Aorta (tissue), 5 donors: ENCODE measurements at regions not wholly inside any gene's neighbourhood (a gene's known extent, or its start where the extent isn't known, plus 50 kb on each side); places are given as distances from the start of the nearest gene placed in this dataset.

Experiments used
- ATAC-seq: fragments of 200-7000 bp; cut with Tn5 transposase; one replicate; pipeline ENCODE4 v1.9.1; 2022; ENCODE audit warnings: moderate library complexity; ENCODE audit not compliant: low FRiP score
- DNase-seq, 2 donors: peaks; one replicate each; pipeline ENCODE4 v3.0.0-alpha.2; 2020
- H3K27ac ChIP-seq, 2 donors: one replicate each; pipeline ENCODE4 v1.5.1; 2013; ENCODE audit warnings: low read length in 2 of 2, mild to moderate bottlenecking in 2 of 2, moderate library complexity in 2 of 2, control low read depth in 1 of 2, inconsistent platforms in 1 of 2, low read depth in 1 of 2
- H3K27me3 ChIP-seq, 2 donors: one replicate each; pipeline ENCODE4 v1.6.1; 2013; ENCODE audit warnings: control low read depth in 1 of 2, low read length in 1 of 2, mild to moderate bottlenecking in 1 of 2, moderate library complexity in 1 of 2; ENCODE audit not compliant: insufficient read depth in 2 of 2, control insufficient read depth in 1 of 2
- H3K36me3 ChIP-seq, 2 donors: one replicate each; pipeline ENCODE4 v1.6.1; 2013; ENCODE audit warnings: control low read depth in 1 of 2, low read length in 1 of 2, mild to moderate bottlenecking in 1 of 2; ENCODE audit not compliant: insufficient read depth in 2 of 2, control insufficient read depth in 1 of 2
- H3K4me1 ChIP-seq, 2 donors: one replicate each; pipeline ENCODE4 v1.6.1; 2013; ENCODE audit warnings: low read length in 2 of 2, control low read depth in 1 of 2, mild to moderate bottlenecking in 1 of 2, moderate library complexity in 1 of 2; ENCODE audit not compliant: insufficient read depth in 2 of 2, control insufficient read depth in 1 of 2
- H3K4me3 ChIP-seq, 2 donors: one replicate each; pipeline ENCODE4 v1.5.1; 2013; ENCODE audit warnings: low read length in 2 of 2, control low read depth in 1 of 2, mild to moderate bottlenecking in 1 of 2
- H3K9me3 ChIP-seq: one replicate; pipeline ENCODE4 v1.6.1; 2013; ENCODE audit warnings: mild to moderate bottlenecking, low read length; ENCODE audit not compliant: control insufficient read depth
- WGBS, 2 donors: extraction: QIAGEN DNeasy Blood & Tissue Kit; methylation state at CpG; one replicate each; pipeline ENCODE4 v1.1.7; 2013; 5-methylcytosine and 5-hydroxymethylcytosine counted together
- intact Hi-C, 2 donors: fragments of 100-400 bp; cut with DNase I; formaldehyde crosslinking; loops; one replicate each; pipeline versions ENCODE4 v1.14.2 to v1.15.0; 2022
- donor health status: healthy with polysubstance abuse.
- donor health status: Bipolar disorder and iron deficiency.
- donor health status: DM: no; HTN: no; CAD: no.
- donor health status: DM: no; HTN: no; CAD: no.
- donor health status: DM: yes; HTN: yes; CAD: no.

DNA sequence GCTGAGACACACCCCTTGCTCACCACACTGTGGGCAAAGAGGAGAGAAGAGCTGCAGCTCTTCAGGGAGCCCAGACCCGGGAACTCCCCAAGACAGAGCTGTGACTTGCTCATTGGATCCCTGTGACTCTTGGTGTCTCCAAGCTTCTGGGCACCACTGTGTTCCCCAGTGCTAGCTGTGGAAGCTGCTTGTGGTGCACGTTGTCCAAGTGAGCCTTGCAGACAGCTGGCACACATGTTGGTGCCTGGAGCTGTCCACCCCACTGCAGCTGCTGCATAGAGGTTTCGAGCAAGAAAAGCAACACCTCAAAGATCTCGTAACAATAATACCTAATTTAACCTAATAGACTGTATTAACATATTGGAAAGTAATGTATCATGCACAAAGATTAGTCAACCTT, 1089.3 kb downstream of the PCDH18 start:
- DNase-seq (no peak), ATAC-seq (no peak)
- 84 to 91% methylated on average over 4 of the region's 4 CpGs for WGBS, 2 donors
- Histone ChIP-seq H3K27me3 (no peaks in the 10 kb centered on the region), H3K27ac (no peak overlapping the region), H3K4me1 (no peaks in the 10 kb centered on the region), H3K4me3 (no peak overlapping the region), H3K9me3 (no peaks in the 10 kb centered on the region), H3K36me3 (no peaks in the 10 kb centered on the region)
- intact Hi-C loops = no loop called here

DNA sequence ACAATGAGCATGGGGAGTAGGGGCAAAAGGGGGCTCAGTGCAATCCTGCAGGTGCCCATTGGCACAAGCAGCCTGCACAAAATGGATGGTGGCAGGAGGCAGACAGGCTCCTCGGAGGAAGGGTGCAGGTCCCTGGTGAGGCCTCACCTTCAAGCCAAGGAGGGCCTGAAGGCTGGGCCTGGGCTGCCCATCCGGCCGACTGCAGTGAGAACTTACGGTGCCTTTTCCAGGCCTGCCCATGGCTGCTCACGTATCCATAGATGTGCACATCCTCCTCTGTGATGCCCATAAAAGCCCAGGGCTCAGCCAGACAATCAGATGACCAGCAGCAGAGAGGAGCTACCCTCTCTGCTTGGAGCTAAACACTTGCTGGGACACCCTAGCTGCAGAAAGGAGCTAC, 1089.8 kb downstream of the PCDH18 start:
- Histone ChIP-seq H3K27me3 (no peaks in the 10 kb centered on the region), H3K4me3 (no peak overlapping the region), H3K4me1 (no peaks in the 10 kb centered on the region), H3K27ac (no peak overlapping the region), H3K9me3 (no peaks in the 10 kb centered on the region), H3K36me3 (no peaks in the 10 kb centered on the region)
- intact Hi-C loops = no loop called here
- no peak for ATAC-seq
- no peak for DNase-seq
- WGBS, 2 donors = 94 to 97% methylated on average over 5 of the region's 5 CpGs

DNA sequence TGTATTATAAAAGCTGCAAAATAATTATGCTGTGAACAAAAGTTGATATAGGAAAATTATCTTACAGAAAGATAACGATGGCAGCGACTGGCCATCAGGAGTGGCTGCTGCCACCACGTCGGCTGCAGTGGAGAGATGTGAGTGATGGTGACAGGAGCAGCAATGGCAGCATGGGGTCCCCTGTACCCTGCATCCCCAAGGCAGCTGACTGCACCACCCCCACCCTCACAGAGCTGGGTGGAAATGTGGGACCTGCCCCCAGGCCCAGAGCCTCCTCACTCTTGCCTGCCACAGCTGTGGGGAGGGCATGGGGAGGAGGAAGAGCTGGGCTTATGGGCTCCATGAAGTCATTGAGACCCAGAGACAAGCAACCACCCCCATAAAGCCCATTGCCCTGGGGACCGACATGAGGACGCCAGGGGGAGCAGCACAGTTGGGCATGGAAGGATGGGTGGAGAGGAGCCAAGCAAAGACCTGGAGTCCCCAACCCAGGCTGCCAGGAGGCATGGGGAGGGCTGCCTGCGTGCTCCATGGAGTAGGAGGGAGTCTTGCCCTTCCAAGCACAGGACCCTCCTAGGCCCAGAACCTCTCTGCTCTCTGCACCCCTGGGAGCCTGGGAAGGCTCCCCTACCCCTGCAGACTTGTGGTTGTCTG, 1090.5 kb downstream of the PCDH18 start:
- ATAC-seq (peak; percentile 15), DNase-seq (no peak)
- H3K4me3 ChIP-seq = no peak overlapping the region
- H3K27me3 ChIP-seq = no peaks in the 10 kb centered on the region
- H3K4me1 ChIP-seq = no peaks in the 10 kb centered on the region
- intact Hi-C loops = no loop called here
- H3K27ac ChIP-seq = no peak overlapping the region
- 92 to 93% methylated on average over 7 of the region's 7 CpGs for WGBS, 2 donors
- H3K9me3 ChIP-seq = no peaks in the 10 kb centered on the region
- no peaks in the 10 kb centered on the region for H3K36me3 ChIP-seq

DNA sequence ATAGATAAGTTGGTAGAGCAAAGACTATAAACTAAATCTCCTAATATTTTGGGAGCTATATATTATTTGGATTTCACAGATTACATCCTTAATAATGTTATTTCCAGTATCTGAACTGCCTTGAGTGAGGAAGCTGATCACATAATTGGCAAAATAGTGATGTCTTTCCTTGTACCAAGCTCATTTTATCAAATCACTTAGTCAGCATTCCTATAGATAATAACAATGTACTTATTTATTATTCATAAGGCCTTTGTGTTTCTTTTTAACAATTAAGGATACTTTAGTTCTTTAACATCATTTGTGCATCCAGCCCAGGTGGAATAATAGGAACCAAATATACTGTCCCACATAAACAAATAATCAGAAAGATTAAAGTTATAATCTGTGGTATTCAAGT, 1093.6 kb downstream of the PCDH18 start:
- intact Hi-C loops = no loop called here
- no peak overlapping the region for H3K4me3 ChIP-seq
- H3K4me1 ChIP-seq = no peaks in the 10 kb centered on the region
- H3K36me3 ChIP-seq = no peaks in the 10 kb centered on the region
- H3K27ac ChIP-seq = no peak overlapping the region
- ATAC-seq (no peak), DNase-seq (no peak)
- H3K9me3 ChIP-seq = no peaks in the 10 kb centered on the region
- no peaks in the 10 kb centered on the region for H3K27me3 ChIP-seq

GRCh38 chr4:136424052-136424451, 1108.2 kb downstream of the PCDH18 start:
- intact Hi-C loops = no loop called here
- no peak for DNase-seq
- H3K4me1 ChIP-seq = no peaks in the 10 kb centered on the region

DNA sequence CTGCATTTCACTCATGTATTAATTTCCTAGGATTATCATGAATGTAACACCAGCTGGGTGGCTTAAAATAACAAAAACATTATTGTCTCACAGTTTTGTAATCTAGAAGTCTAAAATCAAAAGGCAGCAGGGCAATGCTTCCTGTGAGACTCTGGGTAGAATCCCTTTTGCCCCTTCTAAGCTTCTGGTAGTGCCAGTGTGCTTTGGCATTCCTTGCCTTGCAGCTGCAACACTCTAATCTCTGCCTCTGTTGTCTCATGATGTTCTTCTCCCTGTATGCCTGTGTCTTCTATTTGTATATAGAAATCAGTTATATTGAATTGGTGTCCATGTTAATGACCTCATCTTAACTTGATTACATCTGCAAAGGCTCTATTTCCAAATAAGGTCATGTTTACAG, 1117.3 kb downstream of the PCDH18 start:
- Histone ChIP-seq H3K36me3 (no peaks in the 10 kb centered on the region), H3K4me1 (no peaks in the 10 kb centered on the region), H3K27ac (no peak overlapping the region), H3K9me3 (no peaks in the 10 kb centered on the region), H3K4me3 (no peak overlapping the region), H3K27me3 (no peaks in the 10 kb centered on the region)
- DNase-seq = no peak
- no peak for ATAC-seq
- intact Hi-C loops = no loop called here

More at GRCh38 chr4:136424052-136424451, 1108.2 kb downstream of the PCDH18 start:
- Histone ChIP-seq H3K9me3 (no peaks in the 10 kb centered on the region), H3K36me3 (no peaks in the 10 kb centered on the region), H3K27ac (no peak overlapping the region), H3K4me3 (no peak overlapping the region), H3K27me3 (no peaks in the 10 kb centered on the region)
- ATAC-seq = no peak

DNA sequence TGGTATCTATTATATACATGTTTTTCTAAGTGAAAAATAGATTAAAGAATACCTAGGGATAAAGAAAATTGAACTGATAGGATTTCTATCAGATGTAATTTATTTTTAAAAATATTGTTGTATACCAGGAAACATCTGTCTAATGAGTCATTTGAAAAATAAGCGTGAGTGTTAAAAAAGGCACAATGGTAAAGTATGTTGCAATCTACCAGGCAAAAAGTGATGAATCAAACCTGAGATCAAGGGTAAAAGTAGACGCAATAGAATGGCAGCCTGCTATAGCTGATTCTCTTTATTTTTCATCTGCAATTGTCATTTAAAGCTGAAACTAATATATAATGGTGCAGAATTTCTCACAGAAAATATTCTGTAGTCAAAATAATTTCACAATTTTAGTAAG, 1119.6 kb downstream of the PCDH18 start:
- no peak overlapping the region for H3K4me3 ChIP-seq
- WGBS, 2 donors = 60 to 62% methylated on average over 2 of the region's 2 CpGs
- no peaks in the 10 kb centered on the region for H3K9me3 ChIP-seq
- H3K27me3 ChIP-seq = no peaks in the 10 kb centered on the region
- DNase-seq = no peak
- H3K4me1 ChIP-seq = no peaks in the 10 kb centered on the region
- ATAC-seq = no peak
- intact Hi-C loops = no loop called here
- no peaks in the 10 kb centered on the region for H3K36me3 ChIP-seq
- no peak overlapping the region for H3K27ac ChIP-seq

DNA sequence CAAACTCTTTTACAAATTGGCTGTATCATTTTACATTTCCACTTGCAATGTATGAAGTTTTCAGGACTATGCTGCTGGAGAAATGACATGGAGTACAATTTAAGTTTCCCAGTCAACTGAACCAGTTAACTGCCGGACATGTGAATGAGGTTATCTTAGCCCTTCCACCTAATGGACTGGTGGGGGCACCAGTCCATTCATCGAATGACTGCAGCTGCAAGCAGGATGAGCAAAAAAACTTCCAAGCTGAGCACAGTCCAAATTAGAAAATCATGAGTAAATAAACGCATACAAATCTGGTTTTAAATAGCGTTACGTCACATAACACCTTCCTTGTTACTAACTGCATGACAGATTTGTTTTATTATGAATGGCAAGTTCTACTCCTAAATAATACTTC, 1131.5 kb downstream of the PCDH18 start:
- no peak for ATAC-seq
- Histone ChIP-seq H3K9me3 (no peaks in the 10 kb centered on the region), H3K36me3 (no peaks in the 10 kb centered on the region), H3K27ac (no peak overlapping the region), H3K27me3 (no peaks in the 10 kb centered on the region), H3K4me1 (no peaks in the 10 kb centered on the region), H3K4me3 (no peak overlapping the region)
- intact Hi-C loops = no loop called here
- DNase-seq = no peak
- 81 to 83% methylated on average over 5 of the region's 5 CpGs for WGBS, 2 donors

DNA sequence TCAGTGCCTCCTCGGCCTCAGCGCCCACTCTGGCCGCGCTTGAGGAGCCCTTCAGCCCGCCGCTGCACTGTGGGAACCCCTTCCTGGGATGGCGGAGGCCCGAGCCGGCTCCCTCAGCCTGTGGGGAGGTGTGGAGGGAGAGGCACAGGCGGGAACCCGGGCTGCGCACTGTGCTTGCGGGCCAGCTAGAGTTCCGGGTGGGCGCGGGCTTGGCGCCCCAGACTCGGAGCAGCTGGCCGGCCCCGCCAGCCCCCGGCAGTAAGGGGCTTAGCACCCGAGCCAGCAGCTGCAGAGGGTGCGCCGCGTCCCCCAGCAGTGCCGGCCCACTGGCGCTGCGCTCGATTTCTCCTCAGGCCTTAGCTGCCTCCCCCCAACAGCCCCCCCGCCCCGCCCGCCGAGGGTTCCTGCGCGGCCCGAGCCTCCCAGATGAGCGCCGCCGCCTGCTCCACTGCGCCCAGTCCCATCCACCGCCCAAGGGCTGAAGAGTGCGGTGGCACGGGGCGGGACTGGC, 1137.0 kb downstream of the PCDH18 start:
- 88 to 95% methylated on average over 34 to 44 of the region's 44 CpGs for WGBS, 2 donors
- Histone ChIP-seq H3K9me3 (no peaks in the 10 kb centered on the region), H3K4me1 (no peaks in the 10 kb centered on the region), H3K36me3 (no peaks in the 10 kb centered on the region), H3K27me3 (no peaks in the 10 kb centered on the region), H3K4me3 (no peak overlapping the region), H3K27ac (no peak overlapping the region)
- intact Hi-C loops = no loop called here
- ATAC-seq = no peak
- peak in 1 of 2 donors; percentile 72 for DNase-seq
